ENCODE measurements at regions not wholly inside any gene's neighbourhood (a gene's known extent, or its start where the extent isn't known, plus 50 kb on each side); places are given as distances from the start of the nearest gene placed in this dataset.

- TF ChIP-seq NFE2L1 (CRISPR knock-in tag; IDR thresholded peaks at IDR 0.05) (no peak), CREB1 (CRISPR knock-in tag; IDR thresholded peaks at IDR 0.05) (no peak), CTCF (IDR thresholded peaks at IDR 0.05) (no peak), NFATC4 (CRISPR knock-in tag; IDR thresholded peaks at IDR 0.05) (no peak), CBFB (CRISPR knock-in tag; IDR thresholded peaks at IDR 0.05; ENCODE audit: low read depth) (no peak), ETV6 (CRISPR knock-in tag; IDR thresholded peaks at IDR 0.05) (no peak)
Measured at GRCh38 chr12:75754698-75755097, 243.3 kb upstream of the KRR1 start.

Data from WTC11 (cell line).